Activated T-cell treated with anti-CD3 and anti-CD28 coated beads, Interleukin-2, amount 50 U/mL, for 48 hours (primary cell): ENCODE measurements at regions not wholly inside any gene's neighbourhood (a gene's known extent, or its start where the extent isn't known, plus 50 kb on each side); places are given as distances from the start of the nearest gene placed in this dataset.

Experiments used
- DNase-seq, 2 experiments: peaks; one replicate each; pipeline ENCODE4 v3.0.0-alpha.2; 2020

DNA sequence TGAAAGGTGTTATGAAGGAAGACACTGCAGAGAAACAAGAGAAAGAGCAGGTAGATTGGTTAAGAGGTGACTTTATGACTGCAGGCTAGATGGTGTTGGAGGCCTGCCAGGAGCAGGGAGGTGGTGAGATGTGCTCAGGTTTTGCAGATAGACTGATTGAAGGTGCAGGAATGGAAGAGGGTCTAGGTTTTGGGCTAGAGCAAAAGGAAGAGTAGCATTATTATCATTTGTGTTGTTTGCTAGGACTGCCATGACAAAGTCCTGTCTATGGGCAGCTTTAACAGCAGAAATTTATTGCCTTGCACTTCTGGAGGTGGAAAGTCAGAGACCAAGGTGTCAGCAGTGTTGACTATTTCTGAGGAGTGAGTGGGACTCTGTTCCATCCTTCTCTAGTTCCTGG lies 172.9 kb upstream of the SOX11 start:
- DNase-seq, result no peak

DNA sequence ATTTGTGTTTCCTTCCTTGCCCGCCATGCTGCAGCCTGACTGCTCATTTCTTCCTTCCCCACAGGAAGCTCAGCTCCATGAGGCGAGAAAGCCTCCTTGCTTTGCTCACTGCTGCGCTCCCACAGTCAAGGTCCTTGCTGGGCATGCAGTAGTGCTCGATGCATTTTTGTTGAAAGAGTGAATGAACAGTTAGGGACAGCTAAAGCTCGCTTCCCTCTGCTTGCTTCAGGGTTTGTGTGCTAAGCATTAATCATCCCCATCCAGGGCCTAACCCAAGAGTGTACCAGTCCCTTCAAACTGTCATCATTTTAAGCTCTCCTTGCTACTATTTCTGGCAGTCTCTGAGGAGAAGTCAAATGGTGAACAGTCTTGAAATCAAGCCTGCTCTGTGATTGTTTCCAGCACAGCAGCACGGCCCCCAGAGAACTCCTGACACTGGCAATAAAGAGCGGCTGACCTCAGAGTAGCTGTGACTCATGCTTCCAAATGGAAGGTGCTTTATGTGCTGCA lies 171.7 kb upstream of the SOX11 start:
- no peak for DNase-seq

DNA sequence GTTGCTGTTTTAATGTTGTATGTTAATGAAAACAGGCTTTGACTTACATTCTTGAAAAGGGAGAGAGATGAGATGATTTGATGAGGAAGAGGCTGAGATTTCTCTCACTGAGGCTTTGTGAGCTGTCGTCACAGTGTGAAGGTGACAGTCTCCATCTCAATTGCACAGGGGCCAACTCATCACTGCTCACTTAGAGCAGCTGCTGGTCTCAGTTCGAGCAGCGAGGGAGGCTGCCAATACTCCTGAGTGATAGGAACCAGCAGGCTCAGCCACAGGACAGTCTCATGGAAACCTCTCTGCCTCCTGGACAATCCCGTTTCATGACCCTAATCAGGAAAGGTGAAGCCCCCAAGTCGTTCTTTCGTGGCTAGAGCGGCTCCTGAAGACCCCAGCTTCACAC lies 170.7 kb upstream of the SOX11 start:
- no peak for DNase-seq

DNA sequence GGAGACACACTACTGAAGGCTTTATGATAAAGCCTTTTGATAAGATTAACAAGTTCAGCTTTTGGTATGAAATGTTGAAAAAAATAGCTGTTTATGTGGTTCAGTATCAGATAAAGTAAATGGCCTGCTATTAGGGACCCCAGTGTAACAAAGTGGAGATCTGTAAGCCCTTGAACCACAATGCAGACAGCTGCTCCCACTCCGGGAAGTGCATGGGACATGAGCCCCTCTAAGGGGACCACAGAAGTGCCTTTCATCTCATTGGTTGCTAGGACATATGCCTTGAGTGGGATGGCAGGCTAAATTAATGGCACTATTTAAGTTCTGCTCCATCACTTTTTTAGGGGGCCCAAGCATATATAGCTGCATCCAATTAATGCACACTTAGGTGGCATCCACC lies 167.6 kb upstream of the SOX11 start:
- DNase-seq, result no peak

DNA sequence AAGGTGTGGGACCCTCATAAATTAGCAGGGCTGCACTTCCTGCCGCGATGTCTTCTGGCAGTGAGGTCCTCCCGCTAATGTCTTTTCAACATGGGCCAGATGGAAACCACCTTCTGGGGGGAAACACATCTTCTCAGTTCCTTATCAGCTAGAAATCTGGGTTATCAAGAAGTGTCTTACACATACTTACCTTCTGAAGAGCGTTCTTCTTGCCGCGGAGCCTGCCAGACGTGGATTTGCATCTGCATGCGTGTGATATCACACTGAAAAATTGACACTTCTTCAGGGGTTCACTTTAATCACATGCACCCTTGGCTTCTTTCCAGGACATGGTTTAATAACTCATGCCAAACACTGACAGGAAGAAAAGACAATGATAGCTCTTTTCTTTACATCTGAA lies 163.5 kb upstream of the SOX11 start:
- no peak for DNase-seq

DNA sequence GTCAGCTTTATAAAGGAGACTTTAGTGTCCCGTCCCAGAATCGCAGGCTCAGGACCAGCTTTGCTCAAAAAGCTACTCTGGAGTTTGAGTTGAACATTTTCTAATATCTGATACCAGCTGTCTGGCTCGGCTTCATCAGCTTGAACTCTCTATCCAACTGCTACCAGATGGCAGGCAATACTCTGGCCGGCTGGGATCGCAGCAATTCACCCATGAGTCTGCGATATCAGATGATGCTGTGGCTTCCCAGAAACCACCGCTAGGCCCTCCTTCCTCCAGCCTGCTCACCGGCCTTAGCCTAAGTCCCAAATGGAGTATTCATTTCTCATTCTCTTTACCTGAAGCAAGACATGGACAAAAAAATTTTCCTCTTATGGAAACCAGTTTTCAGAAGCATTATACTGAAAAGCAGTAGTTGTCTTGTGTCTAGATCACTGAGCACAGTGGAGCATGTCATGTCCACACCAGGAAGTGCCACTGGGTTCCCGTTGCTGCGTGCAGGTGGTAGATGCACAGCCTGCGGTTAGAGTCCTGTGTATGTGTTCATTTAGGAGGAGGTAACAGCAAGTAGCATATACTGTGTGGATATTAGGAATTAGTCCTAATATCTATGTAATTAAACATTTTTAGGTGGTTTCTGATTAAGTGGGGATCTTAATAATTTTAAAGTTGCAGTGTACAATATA lies 162.0 kb upstream of the SOX11 start:
- no peak for DNase-seq

DNA sequence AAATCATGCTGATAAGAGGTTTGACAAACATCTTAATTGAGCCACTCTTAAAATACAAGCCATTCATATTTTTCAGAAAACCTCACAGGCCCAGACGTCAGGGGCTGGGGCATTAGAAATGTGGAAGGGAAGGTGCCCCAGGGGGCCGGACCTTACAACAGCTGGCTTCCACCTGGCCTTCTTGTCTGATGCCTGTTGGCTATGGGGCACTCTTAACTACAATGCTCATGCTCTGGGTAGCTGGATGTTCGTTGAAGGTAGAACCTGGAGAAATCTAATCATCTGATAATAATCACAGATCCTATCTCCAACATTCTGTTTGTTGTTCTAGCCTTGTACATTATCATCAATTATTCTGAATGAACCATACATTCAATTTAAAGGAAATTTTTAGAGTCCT lies 156.9 kb upstream of the SOX11 start:
- DNase-seq, result no peak

DNA sequence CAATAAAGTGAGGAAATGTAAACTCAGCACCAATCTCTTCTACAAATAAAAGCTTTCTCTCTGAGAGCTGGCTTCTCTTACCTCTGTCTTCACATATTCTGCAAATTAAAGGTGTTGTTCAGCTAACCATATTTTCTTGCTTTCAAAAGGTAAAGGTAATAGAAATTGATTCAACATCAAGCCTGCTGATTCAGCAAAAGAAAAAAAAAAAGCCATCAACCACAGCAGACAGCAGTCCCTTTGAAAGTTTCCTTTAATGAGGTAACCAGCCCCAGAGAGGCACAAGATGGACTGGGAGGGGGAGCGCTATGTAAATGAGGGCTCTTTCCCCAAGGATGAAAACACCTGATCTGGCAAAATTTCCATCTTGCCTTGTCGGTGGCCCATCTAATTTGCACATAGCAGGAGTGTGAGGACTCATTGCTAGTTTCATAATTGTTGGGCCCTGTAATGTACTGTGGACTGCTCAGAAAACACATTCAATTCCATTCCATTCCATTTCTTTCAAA lies 154.9 kb upstream of the SOX11 start:
- no peak for DNase-seq

DNA sequence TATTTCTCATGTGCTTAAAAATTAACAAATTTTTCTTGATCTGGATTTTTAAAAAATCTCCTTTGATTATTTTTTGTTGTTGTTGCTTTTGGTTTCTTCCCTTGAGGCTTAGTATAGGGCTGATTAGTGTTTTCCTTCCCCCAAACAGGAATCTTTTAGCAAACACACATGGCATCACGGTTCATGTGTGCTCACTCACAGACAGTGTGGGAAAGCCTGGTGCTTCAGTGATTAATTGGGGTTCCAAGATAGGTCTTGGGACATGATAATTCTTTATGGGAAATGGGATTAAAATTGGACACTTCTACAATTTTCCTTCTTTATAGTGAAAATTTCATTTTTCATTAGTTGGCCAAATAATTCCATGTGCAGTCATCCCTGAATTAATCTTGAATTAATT lies 153.9 kb upstream of the SOX11 start:
- no peak for DNase-seq

DNA sequence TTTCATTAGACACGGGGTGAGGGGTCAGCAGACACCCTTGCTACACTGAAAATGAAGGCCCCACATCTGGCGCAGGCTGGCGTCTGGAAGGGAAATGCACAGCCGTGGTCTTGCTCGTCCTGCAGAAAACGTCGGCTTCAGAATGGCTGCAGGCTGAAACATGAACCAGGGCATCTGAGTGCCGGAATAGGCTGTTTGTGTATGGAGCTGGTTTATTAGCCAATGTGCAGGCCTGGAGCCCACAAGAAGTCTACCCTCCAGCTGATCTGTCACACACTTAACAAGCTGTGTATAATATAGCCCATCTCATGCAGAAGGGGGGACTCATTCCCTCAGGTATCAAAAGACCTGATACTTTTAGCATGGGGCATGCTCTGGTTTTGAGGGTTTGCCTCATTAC lies 153.4 kb upstream of the SOX11 start:
- no peak for DNase-seq

DNA sequence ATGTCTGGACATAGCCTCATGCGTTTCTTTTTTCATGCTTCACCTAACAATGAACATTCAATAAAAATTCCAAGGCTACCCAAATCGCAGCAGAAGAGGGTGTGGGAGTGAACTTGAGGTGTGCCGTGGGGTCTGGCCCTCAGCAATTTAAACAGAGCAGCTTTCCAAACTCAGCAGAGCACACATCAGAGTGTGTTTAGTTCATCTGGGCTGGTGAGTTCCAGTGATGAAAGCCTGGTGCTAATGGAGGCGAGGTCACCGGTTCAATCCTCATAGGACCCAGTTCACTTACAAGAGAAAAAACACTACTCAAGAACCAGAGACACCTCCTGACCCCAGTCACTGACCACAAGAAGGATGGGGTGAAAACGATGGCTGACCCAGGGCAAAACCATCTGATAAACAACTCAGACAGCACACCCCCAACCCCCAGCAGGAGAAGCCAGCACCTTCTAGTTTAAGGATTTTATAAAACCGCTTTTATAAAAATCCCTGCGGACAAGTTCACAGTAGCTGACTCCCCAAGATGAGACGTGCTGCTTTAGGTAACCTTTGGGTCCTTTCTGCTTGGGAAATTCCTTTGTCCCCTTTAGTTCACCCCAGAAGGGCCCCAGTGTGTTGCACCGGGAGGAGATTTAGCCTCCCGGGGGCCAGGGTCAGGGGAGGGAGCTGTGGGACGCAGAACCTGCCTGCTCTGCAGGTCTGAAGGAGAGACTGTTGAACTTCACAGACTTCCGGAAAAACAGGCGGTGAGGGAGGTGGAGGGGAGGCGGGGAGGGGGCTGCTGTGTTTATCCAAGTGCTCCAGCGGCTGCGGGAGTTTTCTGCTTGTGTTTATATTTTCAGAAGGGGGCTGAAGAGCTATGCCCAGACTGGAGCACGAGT lies 152.7 kb upstream of the SOX11 start:
- DNase-seq, result no peak

DNA sequence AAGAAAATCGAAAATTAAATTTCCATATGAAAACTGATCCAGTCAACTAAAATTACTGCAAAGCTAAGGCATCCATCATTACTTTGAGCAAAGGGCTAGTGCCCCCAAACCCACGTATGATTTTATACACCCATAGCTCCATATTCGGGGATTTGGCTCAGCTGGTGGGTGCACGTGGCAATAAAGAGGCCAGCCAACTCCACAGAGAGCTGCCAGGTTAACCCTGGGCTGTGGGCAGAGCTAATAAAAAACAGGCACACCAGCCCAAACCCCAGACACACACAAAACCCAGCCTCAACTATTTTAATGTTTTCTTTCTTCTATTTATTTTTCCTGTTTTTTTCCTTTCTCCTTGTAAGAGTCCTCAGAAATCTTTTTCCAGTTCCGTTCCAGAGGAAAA lies 151.3 kb upstream of the SOX11 start:
- no peak for DNase-seq

DNA sequence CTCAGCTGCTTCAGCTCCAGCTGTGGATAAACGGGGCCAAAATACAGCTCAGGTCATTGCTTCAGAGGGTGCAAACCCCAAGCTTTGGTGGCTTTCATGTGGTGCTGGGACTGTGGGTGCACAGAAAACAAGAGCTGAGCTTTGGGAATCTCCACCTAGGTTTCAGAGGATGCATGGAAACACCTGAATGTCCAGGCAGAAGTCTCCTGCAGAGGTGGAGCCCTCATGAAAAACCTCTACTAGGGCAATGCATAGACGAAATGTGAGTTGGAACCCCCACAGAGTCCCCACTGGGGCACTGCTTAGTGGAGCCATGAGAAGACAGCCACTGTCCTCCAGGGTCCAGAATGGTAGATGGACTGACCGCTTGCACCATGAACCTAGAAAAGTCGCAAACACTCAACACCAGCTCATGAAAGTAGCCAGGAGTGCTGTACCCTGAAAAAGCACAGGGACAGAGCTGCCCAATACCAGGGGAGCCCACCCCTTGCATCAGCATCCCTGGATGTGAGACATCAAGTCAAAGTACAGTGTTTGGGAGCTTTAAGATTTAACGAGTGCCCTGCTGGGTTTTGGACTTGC lies 147.9 kb upstream of the SOX11 start:
- no peak for DNase-seq

DNA sequence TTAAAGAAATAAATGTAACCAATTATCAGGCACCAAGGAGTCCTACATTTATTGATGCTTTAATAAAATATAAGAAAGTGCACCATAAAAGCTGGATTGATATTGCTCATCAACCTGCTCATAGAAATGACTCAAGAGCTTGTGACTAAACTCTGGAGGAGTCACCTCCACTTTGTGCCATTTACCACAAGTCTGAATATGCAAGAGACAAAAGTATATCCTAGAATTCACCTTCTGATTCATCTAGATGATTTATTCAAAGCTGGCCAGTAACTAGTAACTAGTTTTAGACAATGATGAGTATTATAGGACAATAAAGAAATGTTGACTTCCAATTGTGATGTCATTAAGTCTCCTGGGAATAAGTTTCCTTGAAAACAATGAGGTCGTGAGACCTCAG lies 146.0 kb upstream of the SOX11 start:
- DNase-seq, result no peak

DNA sequence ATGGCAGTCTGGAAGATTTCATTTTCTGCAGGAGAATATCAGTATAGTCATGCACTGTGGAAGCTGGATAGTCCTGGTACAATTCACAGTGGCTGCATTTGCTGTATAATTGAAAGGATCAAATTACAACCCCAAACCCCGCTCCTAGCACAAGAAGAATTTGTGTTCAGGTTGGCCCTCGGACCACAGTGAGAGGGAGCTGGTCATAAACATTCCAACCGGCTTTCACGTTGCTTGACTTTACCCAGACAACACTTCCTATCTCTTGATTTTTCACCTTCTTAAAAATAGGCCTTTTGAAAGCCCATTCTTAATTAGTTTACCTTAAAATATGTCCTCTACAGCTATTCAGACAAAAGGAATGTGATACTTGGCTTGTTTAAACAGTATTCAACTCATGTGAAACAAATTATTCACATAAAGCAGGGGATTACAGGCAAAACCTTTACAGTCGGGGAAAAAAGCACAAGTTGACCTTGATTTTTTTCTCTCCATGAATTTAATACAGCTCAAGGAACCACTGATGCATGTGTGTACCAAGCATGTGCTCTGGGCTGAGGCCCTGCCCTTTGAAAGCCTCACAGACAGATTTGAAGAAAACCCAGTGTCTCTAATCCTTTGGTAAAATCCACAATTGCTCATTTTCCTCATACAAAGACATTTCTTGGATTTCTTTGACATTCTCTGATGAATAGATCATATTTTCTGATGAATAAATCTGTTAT lies 143.0 kb upstream of the SOX11 start:
- DNase-seq, result no peak

DNA sequence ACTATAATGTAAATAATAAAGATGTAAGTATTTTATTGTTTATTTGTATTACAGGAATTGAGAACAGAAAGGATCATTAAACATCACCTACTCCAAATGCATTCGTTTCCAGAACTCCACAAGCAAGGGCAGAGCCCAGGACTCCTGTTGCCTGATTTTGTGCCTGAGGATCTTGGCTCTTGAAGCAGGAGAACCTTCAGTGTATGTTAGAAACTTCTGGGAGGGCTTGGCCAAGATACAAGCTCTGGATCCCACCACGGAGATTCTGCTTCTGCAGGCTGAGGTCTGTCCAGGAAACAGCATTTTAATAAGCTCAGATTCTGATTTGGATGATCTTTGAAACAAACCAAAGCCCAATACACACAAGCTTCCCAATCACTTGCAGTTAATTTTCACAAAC lies 142.4 kb upstream of the SOX11 start:
- DNase-seq, result no peak

DNA sequence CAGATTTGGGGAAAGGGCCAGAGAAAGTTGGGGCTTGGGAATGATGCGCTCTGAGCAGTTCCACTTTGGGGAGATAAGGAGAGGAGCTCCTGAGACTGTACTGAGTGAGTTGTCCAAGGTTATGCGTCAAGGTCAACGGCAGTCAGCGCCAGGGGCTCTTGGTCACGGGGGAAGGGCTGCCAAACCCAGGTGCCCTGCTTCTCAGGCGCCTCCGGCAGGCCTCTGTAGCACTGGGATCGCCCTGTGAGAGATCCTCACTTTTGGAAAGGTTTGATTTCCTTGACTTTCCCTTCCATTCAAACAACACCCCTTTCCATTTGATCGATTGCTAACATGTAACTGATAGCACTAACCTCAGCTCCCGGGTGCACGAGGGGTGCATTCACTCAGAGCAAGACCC lies 136.5 kb upstream of the SOX11 start:
- DNase-seq, result no peak

DNA sequence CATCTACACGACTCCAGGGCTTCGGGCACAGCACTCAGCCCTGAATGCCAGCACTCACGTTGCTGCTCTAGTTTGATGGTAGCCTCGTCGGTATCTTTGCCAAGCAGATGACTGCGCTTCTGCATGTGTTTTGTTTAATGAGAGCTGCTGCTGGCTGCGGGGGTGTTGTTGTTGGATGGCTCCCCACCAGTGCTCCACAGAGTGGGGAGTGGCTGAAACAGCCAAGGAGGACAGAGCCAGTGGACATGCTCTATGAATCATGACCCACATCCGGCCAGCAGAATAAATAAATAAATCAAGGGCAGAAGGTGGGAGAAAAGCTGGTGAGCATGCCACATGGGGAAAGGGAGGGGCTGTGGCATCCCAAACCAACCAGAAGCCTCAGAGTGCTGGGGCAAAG lies 131.2 kb upstream of the SOX11 start:
- no peak for DNase-seq

DNA sequence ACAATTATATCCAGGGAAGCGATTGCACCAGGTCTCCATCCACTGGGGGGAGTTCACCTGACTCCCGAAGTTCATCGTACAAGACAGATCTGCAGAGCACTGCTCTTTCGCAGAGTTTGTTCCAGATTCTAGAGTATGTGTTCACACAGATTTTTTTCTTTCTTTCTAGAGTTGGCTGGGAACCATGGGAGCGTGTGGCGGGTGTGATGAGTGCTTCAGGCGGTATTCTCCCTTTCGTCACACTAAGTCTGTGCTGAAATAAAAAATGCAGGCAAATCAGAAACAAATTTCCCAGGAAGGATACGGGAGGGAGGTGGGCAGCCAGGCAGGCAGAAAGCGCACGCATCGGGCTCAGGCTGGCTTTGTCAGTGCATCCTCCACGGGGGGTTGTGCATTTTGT lies 129.8 kb upstream of the SOX11 start:
- no peak for DNase-seq

DNA sequence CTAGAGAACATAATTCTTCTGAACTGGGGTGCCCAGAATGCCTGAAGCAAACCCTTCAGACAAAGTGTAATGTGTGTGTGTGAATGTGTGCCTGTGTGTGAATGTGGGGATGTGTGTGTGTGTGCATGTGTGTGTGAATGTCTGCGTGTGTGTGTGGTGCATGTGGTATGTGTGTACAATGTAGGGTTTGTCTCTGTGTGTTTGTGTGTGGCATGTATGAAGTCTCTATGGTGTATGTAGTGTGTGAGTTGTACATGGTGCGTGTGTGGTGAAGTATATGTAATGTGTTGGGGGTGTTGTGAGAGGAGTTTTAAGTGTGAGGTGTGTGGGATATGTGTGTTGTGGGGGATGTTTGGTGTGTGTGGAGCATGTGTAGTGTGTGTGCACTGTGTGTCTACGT lies 129.3 kb upstream of the SOX11 start:
- DNase-seq, result no peak

DNA sequence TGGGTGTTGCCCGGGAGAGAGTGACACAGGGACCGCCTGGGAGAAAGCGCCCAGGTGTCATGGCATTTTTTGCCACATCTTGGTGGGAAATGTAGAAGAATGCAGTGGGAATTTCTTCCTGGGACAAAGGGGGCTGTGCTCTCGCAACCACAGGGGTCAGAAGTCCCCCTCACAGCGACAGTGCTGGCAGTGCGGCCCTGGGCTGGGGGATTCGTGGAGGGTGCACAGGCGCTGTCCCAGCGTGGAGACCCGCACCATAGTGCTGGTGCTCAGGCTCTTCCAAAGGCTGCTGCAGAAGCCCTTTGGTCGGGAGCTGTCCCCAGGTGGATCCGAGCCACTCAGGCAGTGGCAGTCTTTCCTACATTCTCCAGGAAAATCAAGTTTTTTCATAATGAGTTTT lies 128.8 kb upstream of the SOX11 start:
- DNase-seq, result no peak

DNA sequence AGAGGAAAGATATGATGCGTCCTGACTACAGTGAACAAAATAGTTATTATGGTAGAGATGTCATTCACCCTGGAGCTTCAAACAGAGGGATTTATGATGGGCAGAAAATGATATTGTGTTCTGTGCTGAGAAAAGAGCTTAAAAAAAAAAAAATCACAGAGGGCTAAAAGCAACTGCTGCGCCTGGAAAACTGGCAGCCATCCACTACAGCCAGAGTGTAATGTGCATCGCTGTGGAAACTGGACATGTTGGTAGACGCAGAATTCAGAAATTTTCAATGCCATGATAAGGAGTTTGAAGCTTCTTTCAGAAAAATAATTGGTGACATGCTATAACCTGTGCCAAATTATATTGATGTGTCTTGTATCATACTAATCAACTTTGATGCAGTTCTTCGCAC lies 122.9 kb upstream of the SOX11 start:
- no peak for DNase-seq

DNA sequence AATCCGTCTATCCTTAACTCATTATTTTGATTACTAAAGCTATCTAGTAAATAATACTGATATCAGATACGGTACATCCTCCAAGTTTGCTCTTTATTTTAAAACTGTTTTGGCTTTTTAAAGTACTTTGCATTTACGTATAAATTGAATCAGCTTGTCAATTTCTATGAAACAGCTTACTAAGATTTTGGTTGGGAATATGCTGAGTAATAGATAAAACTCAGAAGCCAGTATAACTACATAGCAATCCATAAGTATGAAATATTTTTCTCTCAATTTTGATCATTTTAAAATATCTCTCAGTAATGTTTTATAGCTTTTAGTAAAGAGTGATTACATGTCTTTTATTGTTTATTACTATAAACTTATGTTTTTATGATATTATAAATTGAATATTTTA lies 116.2 kb upstream of the SOX11 start:
- no peak for DNase-seq
